Trophoblast cell (in vitro differentiated cells and primary cell): ENCODE measurements at regions not wholly inside any gene's neighbourhood (a gene's known extent, or its start where the extent isn't known, plus 50 kb on each side); places are given as distances from the start of the nearest gene placed in this dataset.

Experiments used
- DNase-seq, 2 donors: peaks; one replicate each; pipeline ENCODE4 v3.0.0-alpha.2; 2016
- H2AFZ ChIP-seq: 2 replicates; pipeline ENCODE4 v1.6.1; 2013; ENCODE audit warnings: low read length, moderate library complexity, mild to moderate bottlenecking; ENCODE audit not compliant: insufficient read depth, poor library complexity
- H2AK5ac ChIP-seq: 2 replicates; pipeline ENCODE4 v1.6.1; 2013; ENCODE audit warnings: mild to moderate bottlenecking, low read length
- H2BK120ac ChIP-seq: 2 replicates; pipeline ENCODE4 v1.6.1; 2013; ENCODE audit warnings: low read length, mild to moderate bottlenecking, moderate library complexity; ENCODE audit not compliant: insufficient read depth, poor library complexity
- H2BK12ac ChIP-seq: 2 replicates; pipeline ENCODE4 v1.6.1; 2013; ENCODE audit warnings: mild to moderate bottlenecking, low read length, moderate library complexity
- H2BK5ac ChIP-seq: 2 replicates; pipeline ENCODE4 v1.6.1; 2013; ENCODE audit warnings: low read length, low read depth, moderate library complexity, mild to moderate bottlenecking; ENCODE audit not compliant: poor library complexity
- H3K14ac ChIP-seq: 2 replicates; pipeline ENCODE4 v1.6.1; 2013; ENCODE audit warnings: mild to moderate bottlenecking, low read length
- H3K18ac ChIP-seq: 2 replicates; pipeline ENCODE4 v1.6.1; 2013; ENCODE audit warnings: mild to moderate bottlenecking, low read length
- H3K23ac ChIP-seq: 2 replicates; pipeline ENCODE4 v1.6.1; 2013; ENCODE audit warnings: low read length
- H3K27ac ChIP-seq: 2 replicates; pipeline ENCODE4 v1.5.1; 2013; ENCODE audit warnings: low read depth, mild to moderate bottlenecking, inconsistent platforms, low read length, moderate library complexity
- H3K27me3 ChIP-seq: 2 replicates; pipeline ENCODE4 v1.6.1; 2013; ENCODE audit warnings: inconsistent platforms, mild to moderate bottlenecking, low read length, moderate library complexity; ENCODE audit not compliant: insufficient read depth
- H3K36me3 ChIP-seq, 2 experiments: 1 replicate in 1 of 2; 2 replicates in 1 of 2; pipeline ENCODE4 v1.6.1; 2013; ENCODE audit warnings: low read length in 2 of 2, mild to moderate bottlenecking in 2 of 2, moderate library complexity in 1 of 2; ENCODE audit not compliant: insufficient read depth in 2 of 2, control insufficient read depth in 1 of 2
- H3K4ac ChIP-seq: 2 replicates; pipeline ENCODE4 v1.6.1; 2013; ENCODE audit warnings: low read depth, mild to moderate bottlenecking, low read length, moderate library complexity
- H3K4me1 ChIP-seq, 2 experiments: 1 replicate in 1 of 2; 2 replicates in 1 of 2; pipeline ENCODE4 v1.6.1; 2013; ENCODE audit warnings: low read length in 2 of 2, mild to moderate bottlenecking in 2 of 2, moderate library complexity in 1 of 2; ENCODE audit not compliant: insufficient read depth in 2 of 2, control insufficient read depth in 1 of 2
- H3K4me2 ChIP-seq: 2 replicates; pipeline ENCODE4 v1.6.1; 2013; ENCODE audit warnings: inconsistent platforms, mild to moderate bottlenecking, low read length, moderate library complexity
- H3K4me3 ChIP-seq: 2 replicates; pipeline ENCODE4 v1.5.1; 2013; ENCODE audit warnings: mild to moderate bottlenecking, low read depth, low read length, inconsistent platforms
- H3K79me1 ChIP-seq: one replicate; pipeline ENCODE4 v1.6.1; 2013; ENCODE audit warnings: low read length
- H3K79me2 ChIP-seq: 2 replicates; pipeline ENCODE4 v1.6.1; 2013; ENCODE audit warnings: low read length, mild to moderate bottlenecking; ENCODE audit not compliant: control insufficient read depth, insufficient read depth, poor library complexity
- H3K9ac ChIP-seq: 2 replicates; pipeline ENCODE4 v1.6.1; 2013; ENCODE audit warnings: mild to moderate bottlenecking, low read length
- H3K9me3 ChIP-seq: 2 replicates; pipeline ENCODE4 v1.6.1; 2013; ENCODE audit warnings: low read depth, mild to moderate bottlenecking, control low read depth, inconsistent platforms, low read length; ENCODE audit not compliant: insufficient read depth
- H4K12ac ChIP-seq: 2 replicates; pipeline ENCODE4 v1.6.1; 2013; ENCODE audit warnings: low read depth, mild to moderate bottlenecking, low read length, moderate library complexity
- H4K8ac ChIP-seq: 2 replicates; pipeline ENCODE4 v1.6.1; 2013; ENCODE audit warnings: low read depth, mild to moderate bottlenecking, low read length, moderate library complexity
- H4K91ac ChIP-seq: one replicate; pipeline ENCODE4 v1.6.1; 2013; ENCODE audit warnings: low read depth, mild to moderate bottlenecking, low read length, moderate library complexity
- WGBS: extraction: QIAGEN DNeasy Blood & Tissue Kit; methylation state at CpG from one replicate; pipeline ENCODE4 v1.1.7; 2013; ENCODE audit warnings: missing lambda C conversion rate; ENCODE audit not compliant: insufficient read length, insufficient coverage; ENCODE audit errors: extremely low coverage; 5-methylcytosine and 5-hydroxymethylcytosine counted together

GRCh38 chr14:37695866-37696265, 100.4 kb downstream of the TTC6 start:
- no peaks in the 10 kb centered on the region for H3K79me2 ChIP-seq
- H2AFZ ChIP-seq, result no peak overlapping the region
- H3K18ac ChIP-seq, result no peak overlapping the region
- H2BK5ac ChIP-seq, result no peak overlapping the region
- no CpG with 5 or more reads among the region's 1 CpG for whole genome bisulfite sequencing
- H2BK120ac ChIP-seq, result no peak overlapping the region
- H4K91ac ChIP-seq, result no peak overlapping the region
- H3K27ac ChIP-seq, result no peak overlapping the region
- no peak overlapping the region for H2BK12ac ChIP-seq
- H3K79me1 ChIP-seq, result no peaks in the 10 kb centered on the region
- no peaks in the 10 kb centered on the region for H3K36me3 ChIP-seq
- no peak overlapping the region for H3K23ac ChIP-seq
- no peaks in the 10 kb centered on the region for H3K27me3 ChIP-seq
- H3K14ac ChIP-seq, result no peak overlapping the region
- H3K9me3 ChIP-seq, result peaks cover 2% of the 10 kb centered on the region
- H4K12ac ChIP-seq, result no peak overlapping the region
- DNase-seq, result no peak
- H3K9ac ChIP-seq, result no peak overlapping the region
- no peak overlapping the region for H3K4ac ChIP-seq
- H3K4me3 ChIP-seq, result no peak overlapping the region
- no peak overlapping the region for H4K8ac ChIP-seq
- H3K4me2 ChIP-seq, result no peak overlapping the region
- H2AK5ac ChIP-seq, result no peak overlapping the region
- H3K4me1 ChIP-seq, result no peaks in the 10 kb centered on the region

- no peaks in the 10 kb centered on the region for H3K79me1 ChIP-seq
- H3K9ac ChIP-seq, result no peak overlapping the region
- no peak overlapping the region for H3K23ac ChIP-seq
- no peak overlapping the region for H3K27ac ChIP-seq
- no peak overlapping the region for H3K4me3 ChIP-seq
- no peak overlapping the region for H2AFZ ChIP-seq
- DNase-seq, result peak in 1 of 2 donors; percentile 55
- no peak overlapping the region for H4K91ac ChIP-seq
- H3K4me1 ChIP-seq, result no peaks in the 10 kb centered on the region
- no peaks in the 10 kb centered on the region for H3K27me3 ChIP-seq
- H4K12ac ChIP-seq, result no peak overlapping the region
- no peak overlapping the region for H2BK12ac ChIP-seq
- H3K4me2 ChIP-seq, result no peak overlapping the region
- H3K14ac ChIP-seq, result no peak overlapping the region
- peaks cover 2% of the 10 kb centered on the region for H3K9me3 ChIP-seq
- H3K79me2 ChIP-seq, result no peaks in the 10 kb centered on the region
- no peak overlapping the region for H2BK120ac ChIP-seq
- H3K36me3 ChIP-seq, result no peaks in the 10 kb centered on the region
- H3K18ac ChIP-seq, result no peak overlapping the region
- H2AK5ac ChIP-seq, result no peak overlapping the region
- no peak overlapping the region for H4K8ac ChIP-seq
- no peak overlapping the region for H2BK5ac ChIP-seq
- no peak overlapping the region for H3K4ac ChIP-seq
These were observed 102.2 kb downstream of the TTC6 start for GRCh38 chr14:37697489-37698121.

- WGBS, result no CpG with 5 or more reads among the region's 4 CpGs
- H2BK5ac ChIP-seq, result no peak overlapping the region
These were observed 103.7 kb downstream of the TTC6 start for GRCh38 chr14:37698840-37699777.

GRCh38 chr14:37707716-37708115, 112.3 kb downstream of the TTC6 start:
- H3K79me2 ChIP-seq, result no peaks in the 10 kb centered on the region
- H3K79me1 ChIP-seq, result no peaks in the 10 kb centered on the region
- H3K4me2 ChIP-seq, result no peak overlapping the region
- no peak overlapping the region for H3K4me3 ChIP-seq
- no peak overlapping the region for H3K18ac ChIP-seq
- H2AFZ ChIP-seq, result no peak overlapping the region
- H3K27me3 ChIP-seq, result no peaks in the 10 kb centered on the region
- no peak overlapping the region for H2AK5ac ChIP-seq
- no peaks in the 10 kb centered on the region for H3K4me1 ChIP-seq
- no peak overlapping the region for H3K14ac ChIP-seq
- H4K8ac ChIP-seq, result no peak overlapping the region
- no peak overlapping the region for H3K9ac ChIP-seq
- H3K36me3 ChIP-seq, result no peaks in the 10 kb centered on the region
- no peak overlapping the region for H2BK120ac ChIP-seq
- no peak overlapping the region for H3K23ac ChIP-seq
- H2BK5ac ChIP-seq, result no peak overlapping the region
- H3K9me3 ChIP-seq, result no peaks in the 10 kb centered on the region
- no peak for DNase-seq
- H2BK12ac ChIP-seq, result no peak overlapping the region
- H4K91ac ChIP-seq, result no peak overlapping the region
- no peak overlapping the region for H3K4ac ChIP-seq
- no peak overlapping the region for H4K12ac ChIP-seq
- WGBS, result no CpG with 5 or more reads among the region's 2 CpGs
- no peak overlapping the region for H3K27ac ChIP-seq

More at GRCh38 chr14:37698840-37699777, 103.7 kb downstream of the TTC6 start:
- H3K4me1 ChIP-seq, result no peaks in the 10 kb centered on the region
- H4K91ac ChIP-seq, result no peak overlapping the region
- H3K27ac ChIP-seq, result no peak overlapping the region
- no peak overlapping the region for H2BK120ac ChIP-seq
- H3K4me2 ChIP-seq, result no peak overlapping the region
- H4K12ac ChIP-seq, result no peak overlapping the region
- peaks cover 2% of the 10 kb centered on the region for H3K9me3 ChIP-seq
- no peaks in the 10 kb centered on the region for H3K27me3 ChIP-seq
- H2AK5ac ChIP-seq, result no peak overlapping the region
- H3K79me2 ChIP-seq, result no peaks in the 10 kb centered on the region
- no peak overlapping the region for H3K14ac ChIP-seq
- no peak overlapping the region for H2BK12ac ChIP-seq
- H3K36me3 ChIP-seq, result no peaks in the 10 kb centered on the region
- H2AFZ ChIP-seq, result no peak overlapping the region
- H4K8ac ChIP-seq, result no peak overlapping the region
- no peak overlapping the region for H3K4me3 ChIP-seq
- DNase-seq, result no peak
- H3K23ac ChIP-seq, result no peak overlapping the region
- no peak overlapping the region for H3K9ac ChIP-seq
- H3K79me1 ChIP-seq, result no peaks in the 10 kb centered on the region
- no peak overlapping the region for H3K4ac ChIP-seq
- H3K18ac ChIP-seq, result no peak overlapping the region
